ENCODE measurements at regions not wholly inside any gene's neighbourhood (a gene's known extent, or its start where the extent isn't known, plus 50 kb on each side); places are given as distances from the start of the nearest gene placed in this dataset.

GRCh38 chr13:74305876-74306275 is 171.7 kb upstream of the KLF12 start:
- WGBS (ENCODE audit: low lambda C conversion rate) = 0% methylated on average over 3 of the region's 3 CpGs
- Histone ChIP-seq H3K79me2 (ENCODE audit: insufficient read depth, low read length) (no peaks in the 10 kb centered on the region), H3K4me2 (ENCODE audit: low read depth, low read length) (no peak overlapping the region), H3K27me3 (ENCODE audit: control insufficient read depth in 1 of 2, insufficient read depth in 2 of 2, low read length in 2 of 2) (no peaks in the 10 kb centered on the region), H2AFZ (ENCODE audit: low read length) (no peak overlapping the region), H3K9ac (ENCODE audit: insufficient read depth, low read depth, low read length) (no peak overlapping the region), H3K4me1 (ENCODE audit: insufficient read depth, low read length) (peaks cover under 1% of the 10 kb centered on the region; the same call in 1 of the 2 replicates), H3K36me3 (replicated peaks in 1 of 2; ENCODE audit: control insufficient read depth in 1 of 2, insufficient read depth in 2 of 2, low read length in 2 of 2) (no peaks in the 10 kb centered on the region), H3K27ac (ENCODE audit: extremely low read length, insufficient read depth, low read length) (no peak overlapping the region), H3K9me3 (ENCODE audit: low read length) (no peaks in the 10 kb centered on the region), H3K4me3 (replicated peaks in 1 of 3; ENCODE audit: insufficient read depth in 1 of 3, low read depth in 2 of 3, low read length in 3 of 3) (no peak overlapping the region), H4K20me1 (ENCODE audit: insufficient read depth, low read length) (no peaks in the 10 kb centered on the region)
- ATAC-seq (no peak), DNase-seq (ENCODE audit: low spot score) (no peak), FAIRE-seq (no peak)
- intact Hi-C loops (cut with micrococcal nuclease; ENCODE audit: unreplicated experiment) = no loop called here
- TF ChIP-seq ATF7 (IDR thresholded peaks at IDR 0.05) = 0 out of 2 replicates have a peak, but pooled peaks have one; percentile 26
- TF ChIP-seq ATF7 (CRISPR knock-in tag; IDR thresholded peaks at IDR 0.05) = no peak
- TF ChIP-seq ZNF605 (CRISPR knock-in tag; IDR thresholded peaks at IDR 0.05) = no peak
- ChIA-PET POLR2A (no interaction called here), CTCF (ENCODE audit: low intra/inter-chr PET ratio, low total read pairs) (no interaction called here)
- no TSS peak for BruUV-seq (replicated peaks)
- in situ Hi-C loops (cut with HindIII; ENCODE audit: extremely low pct_ligation_motif_present, low pct_unique_long_range_greater_than_20kb) = no loop called here

DNA sequence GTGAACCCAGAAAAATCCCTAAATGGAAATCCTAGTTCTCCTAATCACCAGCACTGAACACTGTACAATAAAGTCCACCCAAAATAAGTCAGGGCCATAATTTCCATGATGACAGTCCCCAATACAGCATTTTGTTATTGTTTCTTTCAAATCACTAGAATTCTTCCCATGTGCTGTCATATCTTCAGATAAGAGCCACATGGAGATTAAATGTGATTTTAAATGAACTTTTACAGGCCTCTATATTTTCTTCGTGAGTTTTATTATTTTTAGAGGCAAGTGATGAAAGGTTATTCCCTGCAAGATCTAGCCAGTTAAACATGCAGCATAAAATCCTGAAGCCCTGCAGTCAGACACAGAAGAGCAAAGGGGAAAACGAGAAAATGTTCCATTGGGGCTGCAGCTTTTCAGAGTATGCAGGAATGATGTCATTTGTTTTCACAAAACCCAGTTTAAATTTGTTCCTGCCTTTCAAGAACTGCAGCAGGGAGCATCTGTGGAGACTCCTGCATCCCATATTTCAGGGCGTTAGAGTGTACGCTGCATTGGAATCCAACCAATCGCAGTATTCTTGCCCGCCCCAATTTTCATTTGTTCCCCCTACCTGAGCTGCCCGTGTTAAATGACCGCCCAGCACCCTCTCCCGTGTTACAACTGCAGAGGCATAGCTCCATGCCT is 167.2 kb upstream of the KLF12 start:
- no peak overlapping the region for H3K4me2 ChIP-seq (ENCODE audit: low read depth, low read length)
- in situ Hi-C loops (cut with HindIII; ENCODE audit: extremely low pct_ligation_motif_present, low pct_unique_long_range_greater_than_20kb) (no loop called here), intact Hi-C loops (cut with micrococcal nuclease; ENCODE audit: unreplicated experiment) (no loop called here)
- no peak overlapping the region for H3K9ac ChIP-seq (ENCODE audit: insufficient read depth, low read depth, low read length)
- POLR2A ChIA-PET = no interaction called here
- DNase-seq (ENCODE audit: low spot score) (no peak), FAIRE-seq (no peak), ATAC-seq (no peak)
- H3K4me3 ChIP-seq (replicated peaks in 1 of 3; ENCODE audit: insufficient read depth in 1 of 3, low read depth in 2 of 3, low read length in 3 of 3) = no peak overlapping the region
- CTCF ChIA-PET (ENCODE audit: low intra/inter-chr PET ratio, low total read pairs) = no interaction called here
- H3K36me3 ChIP-seq (replicated peaks in 1 of 2; ENCODE audit: control insufficient read depth in 1 of 2, insufficient read depth in 2 of 2, low read length in 2 of 2) = no peaks in the 10 kb centered on the region
- no TSS peak for BruUV-seq (replicated peaks)
- H2AFZ ChIP-seq (ENCODE audit: low read length) = no peak overlapping the region
- no peaks in the 10 kb centered on the region for H3K79me2 ChIP-seq (ENCODE audit: insufficient read depth, low read length)
- H3K27ac ChIP-seq (ENCODE audit: extremely low read length, insufficient read depth, low read length) = no peak overlapping the region
- H4K20me1 ChIP-seq (ENCODE audit: insufficient read depth, low read length) = no peaks in the 10 kb centered on the region
- H3K27me3 ChIP-seq (ENCODE audit: control insufficient read depth in 1 of 2, insufficient read depth in 2 of 2, low read length in 2 of 2) = no peaks in the 10 kb centered on the region; a peak in 1 of 5 replicates
- peaks cover 8% of the 10 kb centered on the region; the same call in 1 of the 2 replicates for H3K4me1 ChIP-seq (ENCODE audit: insufficient read depth, low read length)
- no peaks in the 10 kb centered on the region for H3K9me3 ChIP-seq (ENCODE audit: low read length)
- 37% methylated on average over 9 of the region's 9 CpGs for WGBS (ENCODE audit: low lambda C conversion rate)
- TF ChIP-seq BRD4 (CRISPR knock-in tag; IDR thresholded peaks at IDR 0.05) (no peak), ATF7 (IDR thresholded peaks at IDR 0.05) (peak; percentile 62), ATF7 (CRISPR knock-in tag; IDR thresholded peaks at IDR 0.05) (no peak)
